K562 (cell line): ENCODE measurements at regions not wholly inside any gene's neighbourhood (a gene's known extent, or its start where the extent isn't known, plus 50 kb on each side); places are given as distances from the start of the nearest gene placed in this dataset.

ENCODE experiments used
- ATAC-seq: fragments of 200-7000 bp; cut with Tn5 transposase; 3 replicates; pipeline ENCODE4 v1.9.1; 2020; ENCODE audit warnings: moderate library complexity
- BruUV-seq: library from RNA; stranded (reverse); fragments of 400-500 nt; replicated peaks from 2 replicates; lab custom pipeline; 2021; lab: Mats Ljungman, UMichigan
- CTCF ChIA-PET: fragments of 300-600 bp; formaldehyde crosslinking; extraction: SDS; loops from one replicate; lab custom pipeline; 2021; ENCODE audit warnings: low intra/inter-chr PET ratio; lab: Yijun Ruan, JAX
- POLR2A ChIA-PET: fragments of 300-600, 350-650 bp; sonication (Branson Sonifier 250); formaldehyde crosslinking; extraction: SDS; loops from one replicate; lab custom pipeline; 2021; ENCODE audit warnings: antibody characterized with exemption, inconsistent platforms; lab: Yijun Ruan, JAX
- DNase-seq, 4 experiments: peaks; one replicate each; pipeline versions ENCODE4 v3.0.0 to v3.0.0-alpha.2; 2011 to 2018; ENCODE audit warnings: low spot score in 3 of 4, mixed read lengths in 3 of 4; ENCODE audit errors: extremely low read depth in 1 of 4
- FAIRE-seq: peaks from 2 replicates; lab custom pipeline; 2011; peaks lifted over from hg19 to GRCh38; lab: Jason Lieb, UNC
- H2AFZ ChIP-seq: 2 replicates; pipeline ENCODE4 v1.6.0; 2011; ENCODE audit warnings: low read depth, low read length, control low read depth, inconsistent platforms
- H3K27ac ChIP-seq: fragments of 200-600 bp; 3 replicates; pipeline ENCODE4 v1.8.0; 2011; ENCODE audit warnings: low read depth, mild to moderate bottlenecking, control low read depth, inconsistent platforms, low read length, moderate library complexity, mixed read lengths; ENCODE audit errors: extremely low read depth
- H3K27me3 ChIP-seq, 2 experiments: fragments of 300-600 bp in 1 of 2; 2 replicates in 1 of 2; 3 replicates in 1 of 2; pipeline versions ENCODE4 v1.6.0 to v1.8.0; 2011; ENCODE audit warnings: inconsistent platforms in 2 of 2, low read length in 2 of 2, mild to moderate bottlenecking in 1 of 2, mixed read lengths in 1 of 2, moderate library complexity in 1 of 2; ENCODE audit not compliant: control insufficient read depth in 2 of 2, insufficient read depth in 2 of 2
- H3K36me3 ChIP-seq: fragments of 300-600 bp; 3 replicates; pipeline ENCODE4 v1.8.0; 2011; ENCODE audit warnings: mild to moderate bottlenecking, low read length, inconsistent platforms; ENCODE audit not compliant: control insufficient read depth, insufficient read depth
- H3K4me1 ChIP-seq, 2 experiments: fragments of 200-600 bp in 1 of 2; replicated peaks in 1 of 2; 2 replicates in 1 of 2; 3 replicates in 1 of 2; pipeline versions ENCODE4 v1.5.1 to v1.8.0; 2011; ENCODE audit warnings: inconsistent platforms in 2 of 2, low read length in 2 of 2, mild to moderate bottlenecking in 1 of 2, mixed read lengths in 1 of 2, moderate library complexity in 1 of 2; ENCODE audit not compliant: control insufficient read depth in 2 of 2, insufficient read depth in 2 of 2
- H3K4me2 ChIP-seq: 2 replicates; pipeline ENCODE4 v1.6.1; 2011; ENCODE audit warnings: low read length, control low read depth, inconsistent platforms, mixed read lengths; ENCODE audit not compliant: insufficient read depth
- H3K4me3 ChIP-seq: fragments of 200-600 bp; sonication (generic), shearing (Covaris generic); 2 replicates; pipeline ENCODE4 v1.5.1; 2016; ENCODE audit warnings: control low read depth, inconsistent platforms
- H3K79me2 ChIP-seq: fragments of 200-600 bp; 3 replicates; pipeline ENCODE4 v1.8.0; 2011; ENCODE audit warnings: low read length, inconsistent platforms; ENCODE audit not compliant: control insufficient read depth, insufficient read depth
- H3K9ac ChIP-seq, 2 experiments: 2 replicates each; pipeline versions ENCODE4 v1.6.0 to v1.6.1; 2011; ENCODE audit warnings: low read depth in 2 of 2, low read length in 2 of 2, control low read depth in 1 of 2, inconsistent platforms in 1 of 2, mild to moderate bottlenecking in 1 of 2, mixed read lengths in 1 of 2; ENCODE audit not compliant: insufficient read depth in 1 of 2
- H3K9me1 ChIP-seq: one replicate; pipeline ENCODE4 v1.6.0; 2011; ENCODE audit warnings: inconsistent platforms, mild to moderate bottlenecking, low read length, moderate library complexity; ENCODE audit not compliant: control insufficient read depth, insufficient read depth
- H3K9me3 ChIP-seq: replicated peaks from 2 replicates; pipeline ENCODE4 v1.5.1; 2011; ENCODE audit warnings: low read depth, low read length, inconsistent platforms; ENCODE audit not compliant: control insufficient read depth, insufficient read depth
- H4K20me1 ChIP-seq: replicated peaks from 2 replicates; pipeline ENCODE4 v1.6.1; 2011; ENCODE audit warnings: low read length, inconsistent platforms, mixed read lengths; ENCODE audit not compliant: control insufficient read depth, insufficient read depth
- ATF7 ChIP-seq: fragments of 450-650 bp; IDR thresholded peaks from 2 replicates; pipeline ENCODE4 v1.7.1; 2014; ENCODE audit warnings: mild to moderate bottlenecking, moderate library complexity
- CBFA2T3 ChIP-seq: fragments of 450-650 bp; IDR thresholded peaks from 2 replicates; pipeline ENCODE4 v1.6.1; 2017
- NFRKB ChIP-seq: fragments of 450-650 bp; IDR thresholded peaks from 2 replicates; pipeline ENCODE4 v1.6.1; 2016; ENCODE audit warnings: low read depth
- PCBP1 ChIP-seq: fragments of 200-400 bp; formaldehyde crosslinking; IDR thresholded peaks from 2 replicates; pipeline ENCODE4 v1.6.1; 2018; ENCODE audit warnings: mild to moderate bottlenecking, low read depth, low read length; ENCODE audit not compliant: poor library complexity, severe bottlenecking
- PURB ChIP-seq: sonication (generic); formaldehyde crosslinking; IDR thresholded peaks from 2 replicates; pipeline ENCODE4 v1.9.0; 2021; ENCODE audit warnings: low read depth, mild to moderate bottlenecking, missing genetic modification reagents
- RAD21 ChIP-seq, 2 experiments: fragments of 250-450 bp in 1 of 2; fragments of 450-650 bp in 1 of 2; sonication (Bioruptor Pico) in 1 of 2; formaldehyde crosslinking in 1 of 2; IDR thresholded peaks in 1 of 2; conservative IDR thresholded peaks in 1 of 2; 2 replicates each; pipeline versions ENCODE4 v1.4.0 to v1.8.0; 2020 to 2022; ENCODE audit warnings: mild to moderate bottlenecking in 2 of 2, moderate library complexity in 1 of 2
- SMAD2 ChIP-seq: fragments of 150-350 bp; IDR thresholded peaks from 2 replicates; pipeline ENCODE4 v1.6.1; 2014; ENCODE audit warnings: low read depth, mild to moderate bottlenecking, low read length
- XRCC5 ChIP-seq: fragments of 200-400 bp; formaldehyde crosslinking; IDR thresholded peaks from 2 replicates; pipeline ENCODE4 v1.6.1; 2017; ENCODE audit warnings: low read depth, mild to moderate bottlenecking, low read length
- ZBED1 ChIP-seq: IDR thresholded peaks from 2 replicates; pipeline ENCODE4 v1.6.1; 2014
- ZNF24 ChIP-seq: fragments of 450-650 bp; IDR thresholded peaks from 2 replicates; pipeline ENCODE4 v1.6.1; 2016
- ZNF282 ChIP-seq: sonication (generic); formaldehyde crosslinking; IDR thresholded peaks from 2 replicates; pipeline ENCODE4 v1.8.1; 2023; ENCODE audit warnings: missing genetic modification reagents
- ZNF551 ChIP-seq: fragments of 250-450 bp; sonication (Bioruptor Pico); IDR thresholded peaks from 2 replicates; pipeline ENCODE4 v1.5.0; 2021; ENCODE audit warnings: mild to moderate bottlenecking, moderate library complexity
- WGBS: fragments of 100-300 bp; shearing (Covaris generic); methylation state at CpG from one replicate; pipeline ENCODE4 v1.1.6; 2016; ENCODE audit warnings: low coverage, mixed read lengths; ENCODE audit not compliant: insufficient coverage; ENCODE audit errors: missing lambda C conversion rate; 5-methylcytosine and 5-hydroxymethylcytosine counted together
- in situ Hi-C: fragments of 300-500 bp; cut with MboI; formaldehyde crosslinking; loops from 4 replicates; pipeline ENCODE4 v1.15.0; 2018; ENCODE audit warnings: inconsistent platforms, mixed read lengths
- intact Hi-C: fragments of 100-400 bp; cut with micrococcal nuclease; formaldehyde crosslinking; loops from 2 replicates; pipeline ENCODE4 v1.14.2; 2022
- TF ChIP-seq, protein P1 (sequence below): fragments of 450-650 bp; conservative IDR thresholded peaks from 2 replicates; pipeline ENCODE4 v1.6.1; 2016; ENCODE audit warnings: missing genetic modification characterization, low read depth, mild to moderate bottlenecking, control low read depth, missing compliant biosample characterization
- TF ChIP-seq, protein P2 (sequence below): fragments of 250-450 bp; sonication (Bioruptor Pico); IDR thresholded peaks from 2 replicates; pipeline ENCODE4 v1.5.0; 2021
- TF ChIP-seq, protein P3 (sequence below): IDR thresholded peaks from 2 replicates; pipeline ENCODE4 v1.6.1; 2014; ENCODE audit warnings: antibody characterized with exemption

DNA sequence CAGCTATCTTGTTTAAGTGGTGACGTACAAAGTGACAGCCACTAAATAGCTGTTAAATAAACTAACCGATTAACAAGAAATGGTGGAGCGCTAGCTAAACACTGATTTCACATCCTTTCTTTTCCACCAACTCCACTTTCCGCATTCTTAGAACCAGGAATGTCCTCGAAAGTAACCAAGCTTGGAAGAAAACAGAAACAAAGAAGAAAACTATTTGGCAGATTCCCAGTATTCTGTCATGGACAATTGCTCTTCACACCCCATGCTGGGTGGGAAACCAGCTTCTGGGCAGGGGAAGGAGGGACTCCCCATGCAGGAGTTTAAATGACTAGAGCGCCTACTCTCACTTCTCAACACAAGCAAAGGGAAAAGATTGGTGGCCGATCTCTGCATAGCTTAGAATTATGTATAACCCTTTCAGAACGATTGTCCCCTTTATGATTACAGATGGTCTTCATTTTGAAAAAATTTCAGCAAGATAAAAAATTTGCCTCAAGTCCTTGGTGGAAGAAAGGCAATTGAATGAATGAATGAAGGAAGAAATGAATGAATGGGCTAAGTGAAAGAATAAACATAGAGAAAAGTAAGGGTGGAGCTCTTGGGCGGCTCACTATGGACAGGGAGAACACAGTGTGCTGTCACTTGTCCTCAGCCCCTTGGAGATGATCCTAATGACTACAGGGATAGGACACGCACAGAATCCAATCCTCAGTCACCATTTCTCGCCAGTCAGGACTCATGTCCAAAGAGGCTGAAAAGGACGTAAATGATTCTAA is 148.7 kb upstream of the NEDD9 start:
- H3K4me2 ChIP-seq: no peak overlapping the region
- no peaks in the 10 kb centered on the region; a peak in 1 of 5 replicates for H3K4me1 ChIP-seq
- no peak overlapping the region for H3K9ac ChIP-seq
- in situ Hi-C loops: no loop called here
- no peak overlapping the region; the same call in 1 of the 2 replicates for H2AFZ ChIP-seq
- TF ChIP-seq, protein P1, sequence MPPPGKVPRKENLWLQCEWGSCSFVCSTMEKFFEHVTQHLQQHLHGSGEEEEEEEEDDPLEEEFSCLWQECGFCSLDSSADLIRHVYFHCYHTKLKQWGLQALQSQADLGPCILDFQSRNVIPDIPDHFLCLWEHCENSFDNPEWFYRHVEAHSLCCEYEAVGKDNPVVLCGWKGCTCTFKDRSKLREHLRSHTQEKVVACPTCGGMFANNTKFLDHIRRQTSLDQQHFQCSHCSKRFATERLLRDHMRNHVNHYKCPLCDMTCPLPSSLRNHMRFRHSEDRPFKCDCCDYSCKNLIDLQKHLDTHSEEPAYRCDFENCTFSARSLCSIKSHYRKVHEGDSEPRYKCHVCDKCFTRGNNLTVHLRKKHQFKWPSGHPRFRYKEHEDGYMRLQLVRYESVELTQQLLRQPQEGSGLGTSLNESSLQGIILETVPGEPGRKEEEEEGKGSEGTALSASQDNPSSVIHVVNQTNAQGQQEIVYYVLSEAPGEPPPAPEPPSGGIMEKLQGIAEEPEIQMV: no peak
- TF ChIP-seq XRCC5 (no peak), NFRKB (no peak), SMAD2 (no peak), PCBP1 (no peak), ZNF24 (peak; percentile 89), ZBED1 (no peak), CBFA2T3 (no peak), ZNF282 (CRISPR knock-in tag) (no peak), ZNF551 (no peak), RAD21 (CRISPR knock-in tag; conservative IDR thresholded peaks at IDR 0.05 in 1 of 2, IDR thresholded peaks at IDR 0.05 in 1 of 2) (0 out of 4 replicates have a peak, but pooled peaks of 1 of the 2 experiments have one; percentile 9), ATF7 (no peak), PURB (CRISPR knock-in tag) (no peak)
- TF ChIP-seq, protein P2, sequence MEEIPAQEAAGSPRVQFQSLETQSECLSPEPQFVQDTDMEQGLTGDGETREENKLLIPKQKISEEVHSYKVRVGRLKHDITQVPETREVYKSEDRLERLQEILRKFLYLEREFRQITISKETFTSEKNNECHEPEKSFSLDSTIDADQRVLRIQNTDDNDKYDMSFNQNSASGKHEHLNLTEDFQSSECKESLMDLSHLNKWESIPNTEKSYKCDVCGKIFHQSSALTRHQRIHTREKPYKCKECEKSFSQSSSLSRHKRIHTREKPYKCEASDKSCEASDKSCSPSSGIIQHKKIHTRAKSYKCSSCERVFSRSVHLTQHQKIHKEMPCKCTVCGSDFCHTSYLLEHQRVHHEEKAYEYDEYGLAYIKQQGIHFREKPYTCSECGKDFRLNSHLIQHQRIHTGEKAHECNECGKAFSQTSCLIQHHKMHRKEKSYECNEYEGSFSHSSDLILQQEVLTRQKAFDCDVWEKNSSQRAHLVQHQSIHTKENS (CRISPR knock-in tag): no peak
- TF ChIP-seq, protein P3, sequence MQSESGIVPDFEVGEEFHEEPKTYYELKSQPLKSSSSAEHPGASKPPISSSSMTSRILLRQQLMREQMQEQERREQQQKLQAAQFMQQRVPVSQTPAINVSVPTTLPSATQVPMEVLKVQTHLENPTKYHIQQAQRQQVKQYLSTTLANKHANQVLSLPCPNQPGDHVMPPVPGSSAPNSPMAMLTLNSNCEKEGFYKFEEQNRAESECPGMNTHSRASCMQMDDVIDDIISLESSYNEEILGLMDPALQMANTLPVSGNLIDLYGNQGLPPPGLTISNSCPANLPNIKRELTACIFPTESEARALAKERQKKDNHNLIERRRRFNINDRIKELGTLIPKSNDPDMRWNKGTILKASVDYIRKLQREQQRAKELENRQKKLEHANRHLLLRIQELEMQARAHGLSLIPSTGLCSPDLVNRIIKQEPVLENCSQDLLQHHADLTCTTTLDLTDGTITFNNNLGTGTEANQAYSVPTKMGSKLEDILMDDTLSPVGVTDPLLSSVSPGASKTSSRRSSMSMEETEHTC: no peak
- TF ChIP-seq, all 486 proteins: peak for 2
- H3K4me3 ChIP-seq: no peak overlapping the region
- H3K27me3 ChIP-seq: peaks cover 0 to 22% of the 10 kb centered on the region in 2 experiments; a peak in 2 of 5 replicates
- no TSS peak for BruUV-seq
- no peak overlapping the region for H3K27ac ChIP-seq
- intact Hi-C loops: no loop called here
- H3K9me1 ChIP-seq: no peaks in the 10 kb centered on the region
- no peaks in the 10 kb centered on the region for H3K9me3 ChIP-seq
- H3K79me2 ChIP-seq: no peaks in the 10 kb centered on the region
- POLR2A ChIA-PET: interaction anchor here (0.8 to 1.5 kb wide), 4 partner anchors 10 to 288 kb away, joined by 3 read pairs; partner anchors contain the start of gene SMIM13
- WGBS: 4% methylated on average over 12 of the region's 12 CpGs
- CTCF ChIA-PET: no interaction called here
- no peaks in the 10 kb centered on the region for H3K36me3 ChIP-seq
- H4K20me1 ChIP-seq: no peaks in the 10 kb centered on the region
- FAIRE-seq (no peak), DNase-seq (no peak), ATAC-seq (no peak)
